Gastrocnemius medialis (tissue), 4 donors: ENCODE measurements at regions not wholly inside any gene's neighbourhood (a gene's known extent, or its start where the extent isn't known, plus 50 kb on each side); places are given as distances from the start of the nearest gene placed in this dataset.

ENCODE experiments used
- POLR2A ChIP-seq, 2 donors: fragments of 450-650 bp; IDR thresholded peaks; one replicate each; pipeline ENCODE4 v1.6.1; 2017; ENCODE audit warnings: antibody characterized with exemption in 2 of 2, mild to moderate bottlenecking in 2 of 2, moderate library complexity in 2 of 2
- TF ChIP-seq, protein P1 (sequence below), 5 experiments: fragments of 450-650 bp in 3 of 5; fragments of 200-600 bp in 2 of 5; sonication (generic) in 2 of 5; IDR thresholded peaks in 4 of 5; conservative IDR thresholded peaks in 1 of 5; 1 replicate in 4 of 5; 2 replicates in 1 of 5; pipeline ENCODE4 v1.5.1; 2016 to 2019; ENCODE audit warnings: antibody characterized with exemption in 5 of 5, mild to moderate bottlenecking in 3 of 5, moderate library complexity in 3 of 5

- TF ChIP-seq, protein P1, sequence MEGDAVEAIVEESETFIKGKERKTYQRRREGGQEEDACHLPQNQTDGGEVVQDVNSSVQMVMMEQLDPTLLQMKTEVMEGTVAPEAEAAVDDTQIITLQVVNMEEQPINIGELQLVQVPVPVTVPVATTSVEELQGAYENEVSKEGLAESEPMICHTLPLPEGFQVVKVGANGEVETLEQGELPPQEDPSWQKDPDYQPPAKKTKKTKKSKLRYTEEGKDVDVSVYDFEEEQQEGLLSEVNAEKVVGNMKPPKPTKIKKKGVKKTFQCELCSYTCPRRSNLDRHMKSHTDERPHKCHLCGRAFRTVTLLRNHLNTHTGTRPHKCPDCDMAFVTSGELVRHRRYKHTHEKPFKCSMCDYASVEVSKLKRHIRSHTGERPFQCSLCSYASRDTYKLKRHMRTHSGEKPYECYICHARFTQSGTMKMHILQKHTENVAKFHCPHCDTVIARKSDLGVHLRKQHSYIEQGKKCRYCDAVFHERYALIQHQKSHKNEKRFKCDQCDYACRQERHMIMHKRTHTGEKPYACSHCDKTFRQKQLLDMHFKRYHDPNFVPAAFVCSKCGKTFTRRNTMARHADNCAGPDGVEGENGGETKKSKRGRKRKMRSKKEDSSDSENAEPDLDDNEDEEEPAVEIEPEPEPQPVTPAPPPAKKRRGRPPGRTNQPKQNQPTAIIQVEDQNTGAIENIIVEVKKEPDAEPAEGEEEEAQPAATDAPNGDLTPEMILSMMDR (IDR thresholded peaks at IDR 0.05 in 4 of 5, conservative IDR thresholded peaks at IDR 0.05 in 1 of 5), result no peak
- TF ChIP-seq POLR2A (IDR thresholded peaks at IDR 0.05), result no peak
Measured at GRCh38 chr6:4616311-4616710, 159.9 kb upstream of the CDYL start.
